GM21528 (cell line): ENCODE measurements at regions not wholly inside any gene's neighbourhood (a gene's known extent, or its start where the extent isn't known, plus 50 kb on each side); places are given as distances from the start of the nearest gene placed in this dataset.

Source experiments
- ATAC-seq: cut with Tn5 transposase; IDR thresholded peaks from one replicate; pipeline ENCODE4 v1.9.1; 2021; ENCODE audit warnings: mild to moderate bottlenecking, moderate library complexity; ENCODE audit not compliant: unreplicated experiment, low FRiP score

- ATAC-seq, result no peak
Measured at GRCh38 chr2:74063486-74063885, 78.8 kb downstream of the TET3 start.

GRCh38 chr2:74065456-74065855, 80.7 kb downstream of the TET3 start:
- ATAC-seq, result no peak

GRCh38 chr2:74066491-74067203, 81.1 kb downstream of the BOLA3 start:
- no peak for ATAC-seq

GRCh38 chr2:74067221-74067747, 80.4 kb downstream of the BOLA3 start:
- ATAC-seq, result no peak

GRCh38 chr2:74070991-74071390, 76.7 kb downstream of the BOLA3 start:
- no peak for ATAC-seq

GRCh38 chr2:74071426-74071825, 76.3 kb downstream of the BOLA3 start:
- ATAC-seq, result no peak

- no peak for ATAC-seq
Measured at GRCh38 chr2:74072565-74072964, 75.1 kb downstream of the BOLA3 start.

GRCh38 chr2:74074487-74074886, 73.2 kb downstream of the BOLA3 start:
- no peak for ATAC-seq

- ATAC-seq, result no peak
Measured at GRCh38 chr2:74076074-74076470, 71.6 kb downstream of the BOLA3 start.

- ATAC-seq, result no peak
Measured at GRCh38 chr2:74077636-74078035, 70.1 kb downstream of the BOLA3 start.

- ATAC-seq, result no peak
Measured at GRCh38 chr2:74078466-74078865, 69.2 kb downstream of the BOLA3 start.

- ATAC-seq, result no peak
Measured at GRCh38 chr2:74079522-74080341, 68.0 kb downstream of the BOLA3 start.

GRCh38 chr2:74080346-74080745, 67.4 kb downstream of the BOLA3 start:
- no peak for ATAC-seq

- ATAC-seq, result no peak
Measured at GRCh38 chr2:74081030-74081762, 66.5 kb downstream of the BOLA3 start.

GRCh38 chr2:74081763-74082110, 66.0 kb downstream of the BOLA3 start:
- ATAC-seq, result no peak

GRCh38 chr2:74083750-74084149, 64.0 kb downstream of the BOLA3 start:
- no peak for ATAC-seq
